ENCODE measurements at regions not wholly inside any gene's neighbourhood (a gene's known extent, or its start where the extent isn't known, plus 50 kb on each side); places are given as distances from the start of the nearest gene placed in this dataset.

DNA sequence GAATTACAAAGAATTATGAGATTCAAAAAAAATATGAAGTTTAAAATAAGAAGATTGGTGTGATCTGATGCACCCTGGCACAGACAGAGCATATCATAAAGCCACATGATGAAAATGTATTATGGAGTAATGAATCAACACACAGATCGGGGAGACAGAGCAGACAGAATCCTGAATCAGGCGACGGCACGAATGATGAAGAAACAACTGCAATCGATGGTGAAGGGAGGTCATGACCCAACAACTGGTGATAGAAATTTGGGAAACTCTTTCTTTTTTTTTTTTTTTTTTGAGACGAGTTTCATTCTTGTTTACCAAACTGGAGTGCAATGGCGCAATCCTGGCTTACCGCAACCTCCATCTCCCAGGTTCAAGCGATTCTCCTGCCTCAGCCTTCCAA lies 1054.0 kb downstream of the TYW1 start:
- TF ChIP-seq CTCF (IDR thresholded peaks at IDR 0.05) (no peak), POLR2A (IDR thresholded peaks at IDR 0.05) (no peak), EP300 (IDR thresholded peaks at IDR 0.05) (no peak), POLR2AphosphoS5 (IDR thresholded peaks at IDR 0.05) (no peak)
